ENCODE measurements at regions not wholly inside any gene's neighbourhood (a gene's known extent, or its start where the extent isn't known, plus 50 kb on each side); places are given as distances from the start of the nearest gene placed in this dataset.

DNA sequence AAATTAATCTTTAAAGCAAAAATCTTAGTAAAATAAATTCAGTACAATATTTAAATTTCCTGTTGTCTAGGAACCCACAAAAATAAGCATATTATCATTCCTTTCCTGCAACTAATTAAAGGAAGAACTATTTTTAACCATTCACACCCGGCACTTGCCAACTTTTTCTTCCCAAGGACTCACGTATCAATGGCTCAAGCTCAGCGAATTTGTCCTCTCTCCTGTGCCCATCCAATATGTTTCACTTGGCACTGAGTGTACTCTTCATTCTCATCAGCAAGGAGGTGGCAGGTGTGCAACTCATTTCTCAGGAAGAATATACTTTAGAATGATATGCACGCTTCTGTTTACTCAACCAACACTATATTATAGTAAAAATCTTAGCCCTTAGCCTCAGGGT lies 419.4 kb downstream of the C6orf118 start:
- no peak overlapping the region for H2AFZ ChIP-seq (ENCODE audit: low read depth, low read length, poor library complexity, severe bottlenecking)
- CTCF ChIA-PET: no interaction called here
- peaks cover 0 to 10% of the 10 kb centered on the region in 2 experiments; a peak in 2 of 4 replicates for H3K9me3 ChIP-seq (ENCODE audit: control insufficient read depth in 1 of 2, insufficient read depth in 1 of 2, low read depth in 1 of 2, low read length in 2 of 2)
- no peaks in the 10 kb centered on the region for H3K27me3 ChIP-seq (ENCODE audit: insufficient read depth, low read length)
- H3K4me2 ChIP-seq (ENCODE audit: low read length): no peak overlapping the region
- no peak overlapping the region for H3K4me3 ChIP-seq (replicated peaks in 1 of 2; ENCODE audit: low read depth in 1 of 2, low read length in 2 of 2)
- BruUV-seq (replicated peaks): no TSS peak
- ATAC-seq (no peak), DNase-seq (ENCODE audit: low read depth, low spot score) (no peak)
- no peaks in the 10 kb centered on the region for H3K79me2 ChIP-seq (ENCODE audit: insufficient read depth, low read length)
- TF ChIP-seq POLR2AphosphoS5 (IDR thresholded peaks at IDR 0.05; ENCODE audit: low read depth, low read length): no peak
- no peaks in the 10 kb centered on the region for H3K4me1 ChIP-seq (ENCODE audit: control insufficient read depth in 1 of 2, insufficient read depth in 2 of 2, low read length in 2 of 2)
- intact Hi-C loops (cut with micrococcal nuclease): no loop called here
- no peak overlapping the region for H3K27ac ChIP-seq (ENCODE audit: low read depth, low read length)
- POLR2A ChIA-PET: no interaction called here
- H3K9ac ChIP-seq (ENCODE audit: low read length): no peak overlapping the region
- H3K36me3 ChIP-seq (ENCODE audit: control insufficient read depth in 1 of 2, insufficient read depth in 2 of 2, low read length in 2 of 2): no peaks in the 10 kb centered on the region
- RAD21 ChIA-PET (ENCODE audit: low non-redundant PET in 1 of 2, low total read pairs in 2 of 2, uncharacterized antibody in 2 of 2, unreplicated experiment in 2 of 2): no interaction called here
- H4K20me1 ChIP-seq (ENCODE audit: insufficient read depth): no peaks in the 10 kb centered on the region
- no peaks in the 10 kb centered on the region for H3K9me2 ChIP-seq (ENCODE audit: insufficient read depth)

DNA sequence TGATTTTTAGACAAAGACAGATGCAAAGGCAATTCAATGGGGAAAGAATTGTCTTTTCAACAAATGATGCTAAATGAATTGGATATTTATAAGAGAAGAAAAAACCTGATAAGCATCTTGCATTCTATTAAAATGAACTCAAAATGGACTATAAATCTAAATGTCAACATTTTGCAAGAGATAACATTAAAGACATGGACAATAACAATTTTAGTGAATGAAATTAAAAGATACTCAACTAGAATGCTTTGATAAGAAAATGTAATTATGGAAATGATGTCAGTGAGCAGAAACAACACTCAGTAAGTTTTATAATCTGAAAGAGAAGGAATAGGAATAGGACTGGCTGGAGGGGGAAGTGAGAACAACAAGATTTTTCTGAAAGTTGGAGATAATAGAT lies 421.7 kb downstream of the C6orf118 start:
- H3K36me3 ChIP-seq (ENCODE audit: control insufficient read depth in 1 of 2, insufficient read depth in 2 of 2, low read length in 2 of 2): no peaks in the 10 kb centered on the region
- no peak overlapping the region for H3K4me3 ChIP-seq (replicated peaks in 1 of 2; ENCODE audit: low read depth in 1 of 2, low read length in 2 of 2)
- no TSS peak for BruUV-seq (replicated peaks)
- H3K27ac ChIP-seq (ENCODE audit: low read depth, low read length): no peak overlapping the region
- DNase-seq (ENCODE audit: low read depth, low spot score) (no peak), ATAC-seq (no peak)
- H3K27me3 ChIP-seq (ENCODE audit: insufficient read depth, low read length): no peaks in the 10 kb centered on the region
- no peaks in the 10 kb centered on the region for H3K79me2 ChIP-seq (ENCODE audit: insufficient read depth, low read length)
- H3K4me2 ChIP-seq (ENCODE audit: low read length): no peak overlapping the region
- CTCF ChIA-PET: no interaction called here
- H4K20me1 ChIP-seq (ENCODE audit: insufficient read depth): no peaks in the 10 kb centered on the region
- no peak overlapping the region for H2AFZ ChIP-seq (ENCODE audit: low read depth, low read length, poor library complexity, severe bottlenecking)
- H3K9ac ChIP-seq (ENCODE audit: low read length): no peak overlapping the region
- no peaks in the 10 kb centered on the region for H3K4me1 ChIP-seq (ENCODE audit: control insufficient read depth in 1 of 2, insufficient read depth in 2 of 2, low read length in 2 of 2)
- peaks cover 0 to 10% of the 10 kb centered on the region in 2 experiments; a peak in 1 of 4 replicates for H3K9me3 ChIP-seq (ENCODE audit: control insufficient read depth in 1 of 2, insufficient read depth in 1 of 2, low read depth in 1 of 2, low read length in 2 of 2)
- RAD21 ChIA-PET (ENCODE audit: low non-redundant PET in 1 of 2, low total read pairs in 2 of 2, uncharacterized antibody in 2 of 2, unreplicated experiment in 2 of 2): no interaction called here
- POLR2A ChIA-PET: no interaction called here
- H3K9me2 ChIP-seq (ENCODE audit: insufficient read depth): no peaks in the 10 kb centered on the region
- intact Hi-C loops (cut with micrococcal nuclease): no loop called here
- TF ChIP-seq ELF1 (IDR thresholded peaks at IDR 0.05; ENCODE audit: borderline replicate concordance, low read depth) (no peak), SRF (IDR thresholded peaks at IDR 0.05; ENCODE audit: low read depth) (no peak), ZNF274 (IDR thresholded peaks at IDR 0.05; ENCODE audit: low read depth, low read length) (no peak), POLR2A (IDR thresholded peaks at IDR 0.05; ENCODE audit: borderline replicate concordance, extremely low read depth, insufficient read depth, insufficient read length) (no peak), SP1 (IDR thresholded peaks at IDR 0.05; ENCODE audit: low read depth) (no peak), CEBPB (IDR thresholded peaks at IDR 0.05; ENCODE audit: low read depth) (no peak), YY1 (IDR thresholded peaks at IDR 0.05; ENCODE audit: extremely low read depth, insufficient replicate concordance, low read depth, low read length) (no peak), RAD21 (IDR thresholded peaks at IDR 0.05; ENCODE audit: low read depth) (no peak), TCF7L2 (IDR thresholded peaks at IDR 0.05; ENCODE audit: borderline replicate concordance, extremely low read depth, insufficient read depth, insufficient read length) (no peak), ZFX (IDR thresholded peaks at IDR 0.05) (no peak), SIN3A (IDR thresholded peaks at IDR 0.05; ENCODE audit: low read depth) (no peak), EZH2 (IDR thresholded peaks at IDR 0.05) (no peak), JUND (IDR thresholded peaks at IDR 0.05) (no peak), POLR2AphosphoS5 (IDR thresholded peaks at IDR 0.05; ENCODE audit: low read depth, low read length) (no peak)
- TF ChIP-seq, protein P1, sequence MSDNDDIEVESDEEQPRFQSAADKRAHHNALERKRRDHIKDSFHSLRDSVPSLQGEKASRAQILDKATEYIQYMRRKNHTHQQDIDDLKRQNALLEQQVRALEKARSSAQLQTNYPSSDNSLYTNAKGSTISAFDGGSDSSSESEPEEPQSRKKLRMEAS (IDR thresholded peaks at IDR 0.05): no peak
- TF ChIP-seq, protein P2, sequence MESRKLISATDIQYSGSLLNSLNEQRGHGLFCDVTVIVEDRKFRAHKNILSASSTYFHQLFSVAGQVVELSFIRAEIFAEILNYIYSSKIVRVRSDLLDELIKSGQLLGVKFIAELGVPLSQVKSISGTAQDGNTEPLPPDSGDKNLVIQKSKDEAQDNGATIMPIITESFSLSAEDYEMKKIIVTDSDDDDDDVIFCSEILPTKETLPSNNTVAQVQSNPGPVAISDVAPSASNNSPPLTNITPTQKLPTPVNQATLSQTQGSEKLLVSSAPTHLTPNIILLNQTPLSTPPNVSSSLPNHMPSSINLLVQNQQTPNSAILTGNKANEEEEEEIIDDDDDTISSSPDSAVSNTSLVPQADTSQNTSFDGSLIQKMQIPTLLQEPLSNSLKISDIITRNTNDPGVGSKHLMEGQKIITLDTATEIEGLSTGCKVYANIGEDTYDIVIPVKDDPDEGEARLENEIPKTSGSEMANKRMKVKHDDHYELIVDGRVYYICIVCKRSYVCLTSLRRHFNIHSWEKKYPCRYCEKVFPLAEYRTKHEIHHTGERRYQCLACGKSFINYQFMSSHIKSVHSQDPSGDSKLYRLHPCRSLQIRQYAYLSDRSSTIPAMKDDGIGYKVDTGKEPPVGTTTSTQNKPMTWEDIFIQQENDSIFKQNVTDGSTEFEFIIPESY (IDR thresholded peaks at IDR 0.05; ENCODE audit: extremely low read depth, insufficient replicate concordance, low read length): no peak
- TF ChIP-seq, protein P3, sequence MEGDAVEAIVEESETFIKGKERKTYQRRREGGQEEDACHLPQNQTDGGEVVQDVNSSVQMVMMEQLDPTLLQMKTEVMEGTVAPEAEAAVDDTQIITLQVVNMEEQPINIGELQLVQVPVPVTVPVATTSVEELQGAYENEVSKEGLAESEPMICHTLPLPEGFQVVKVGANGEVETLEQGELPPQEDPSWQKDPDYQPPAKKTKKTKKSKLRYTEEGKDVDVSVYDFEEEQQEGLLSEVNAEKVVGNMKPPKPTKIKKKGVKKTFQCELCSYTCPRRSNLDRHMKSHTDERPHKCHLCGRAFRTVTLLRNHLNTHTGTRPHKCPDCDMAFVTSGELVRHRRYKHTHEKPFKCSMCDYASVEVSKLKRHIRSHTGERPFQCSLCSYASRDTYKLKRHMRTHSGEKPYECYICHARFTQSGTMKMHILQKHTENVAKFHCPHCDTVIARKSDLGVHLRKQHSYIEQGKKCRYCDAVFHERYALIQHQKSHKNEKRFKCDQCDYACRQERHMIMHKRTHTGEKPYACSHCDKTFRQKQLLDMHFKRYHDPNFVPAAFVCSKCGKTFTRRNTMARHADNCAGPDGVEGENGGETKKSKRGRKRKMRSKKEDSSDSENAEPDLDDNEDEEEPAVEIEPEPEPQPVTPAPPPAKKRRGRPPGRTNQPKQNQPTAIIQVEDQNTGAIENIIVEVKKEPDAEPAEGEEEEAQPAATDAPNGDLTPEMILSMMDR (IDR thresholded peaks at IDR 0.05 in 2 of 3, conservative IDR thresholded peaks at IDR 0.05 in 1 of 3; ENCODE audit: borderline replicate concordance in 1 of 3, insufficient read depth in 1 of 3, low read depth in 2 of 3, low read length in 2 of 3): no peak
